Adipocyte (in vitro differentiated cells): ENCODE measurements at regions not wholly inside any gene's neighbourhood (a gene's known extent, or its start where the extent isn't known, plus 50 kb on each side); places are given as distances from the start of the nearest gene placed in this dataset.
"Not testable (repeated sequence)": the region's sequence is repeated elsewhere in the genome, so short reads cannot be mapped to it uniquely, and the experiment has no call there.

Source experiments
- DNase-seq: peaks from one replicate; pipeline ENCODE4 v3.0.0-alpha.2; 2015; ENCODE audit warnings: low read depth
- H3K27me3 ChIP-seq: replicated peaks from 2 replicates; pipeline ENCODE4 v1.7.0; 2013; ENCODE audit warnings: mild to moderate bottlenecking, low read length, moderate library complexity; ENCODE audit not compliant: control insufficient read depth, insufficient read depth
- H3K36me3 ChIP-seq: 2 replicates; pipeline ENCODE4 v1.7.0; 2013; ENCODE audit warnings: low read length, mild to moderate bottlenecking, moderate library complexity; ENCODE audit not compliant: control insufficient read depth, insufficient read depth, severe bottlenecking
- H3K4me1 ChIP-seq: 2 replicates; pipeline ENCODE4 v1.7.0; 2013; ENCODE audit warnings: mild to moderate bottlenecking, low read length, moderate library complexity; ENCODE audit not compliant: control insufficient read depth, insufficient read depth
- H3K4me3 ChIP-seq: 2 replicates; pipeline ENCODE4 v1.7.0; 2013; ENCODE audit warnings: mild to moderate bottlenecking, low read length, moderate library complexity
- H3K9ac ChIP-seq: 2 replicates; pipeline ENCODE4 v1.7.0; 2013; ENCODE audit warnings: mild to moderate bottlenecking, low read length, moderate library complexity
- H3K9me3 ChIP-seq: 2 replicates; pipeline ENCODE4 v1.7.0; 2013; ENCODE audit warnings: mild to moderate bottlenecking, low read length, moderate library complexity; ENCODE audit not compliant: control insufficient read depth

GRCh38 chr12:23221066-23221465 is 596.1 kb downstream of the ETNK1 start:
- Histone ChIP-seq H3K9ac (no peak overlapping the region), H3K36me3 (no peaks in the 10 kb centered on the region), H3K4me3 (no peak overlapping the region), H3K4me1 (no peaks in the 10 kb centered on the region), H3K9me3 (peaks cover under 1% of the 10 kb centered on the region), H3K27me3 (no peaks in the 10 kb centered on the region)
- no peak for DNase-seq

GRCh38 chr12:23221926-23222325 is 597.0 kb downstream of the ETNK1 start:
- Histone ChIP-seq H3K36me3 (no peaks in the 10 kb centered on the region), H3K4me1 (no peaks in the 10 kb centered on the region), H3K9ac (no peak overlapping the region), H3K9me3 (no peaks in the 10 kb centered on the region), H3K27me3 (no peaks in the 10 kb centered on the region), H3K4me3 (no peak overlapping the region)
- DNase-seq = no peak

- no peaks in the 10 kb centered on the region for H3K9me3 ChIP-seq
- no peak overlapping the region for H3K4me3 ChIP-seq
- H3K27me3 ChIP-seq = no peaks in the 10 kb centered on the region
- H3K4me1 ChIP-seq = no peaks in the 10 kb centered on the region
- no peak overlapping the region for H3K9ac ChIP-seq
- DNase-seq = no peak
- H3K36me3 ChIP-seq = no peaks in the 10 kb centered on the region
Observed at GRCh38 chr12:23222801-23223200, 597.8 kb downstream of the ETNK1 start.

GRCh38 chr12:23228101-23228500 is 603.1 kb downstream of the ETNK1 start:
- H3K9ac ChIP-seq = no peak overlapping the region
- H3K9me3 ChIP-seq = no peaks in the 10 kb centered on the region

GRCh38 chr12:23230899-23231298 is 605.9 kb downstream of the ETNK1 start:
- Histone ChIP-seq H3K36me3 (no peaks in the 10 kb centered on the region), H3K9ac (no peak overlapping the region), H3K9me3 (no peaks in the 10 kb centered on the region), H3K4me1 (no peaks in the 10 kb centered on the region), H3K27me3 (no peaks in the 10 kb centered on the region), H3K4me3 (no peak overlapping the region)
- DNase-seq = no peak

More at GRCh38 chr12:23228101-23228500, 603.1 kb downstream of the ETNK1 start:
- H3K4me3 ChIP-seq = no peak overlapping the region
- no peaks in the 10 kb centered on the region for H3K27me3 ChIP-seq
- no peak for DNase-seq
- H3K36me3 ChIP-seq = no peaks in the 10 kb centered on the region
- no peaks in the 10 kb centered on the region for H3K4me1 ChIP-seq

- H3K9me3 ChIP-seq = no peaks in the 10 kb centered on the region
- H3K4me1 ChIP-seq = peaks cover 4% of the 10 kb centered on the region
- H3K4me3 ChIP-seq = no peak overlapping the region
- DNase-seq = no peak
- H3K36me3 ChIP-seq = no peaks in the 10 kb centered on the region
- no peaks in the 10 kb centered on the region for H3K27me3 ChIP-seq
- no peak overlapping the region for H3K9ac ChIP-seq
Observed at GRCh38 chr12:23236066-23236780, 611.3 kb downstream of the ETNK1 start.

GRCh38 chr12:23236811-23237210 is 611.8 kb downstream of the ETNK1 start:
- DNase-seq = no peak
- Histone ChIP-seq H3K9ac (no peak overlapping the region), H3K4me1 (peaks cover 4% of the 10 kb centered on the region), H3K4me3 (no peak overlapping the region), H3K27me3 (no peaks in the 10 kb centered on the region), H3K36me3 (no peaks in the 10 kb centered on the region), H3K9me3 (no peaks in the 10 kb centered on the region)

GRCh38 chr12:23238190-23238589 is 613.2 kb downstream of the ETNK1 start:
- no peaks in the 10 kb centered on the region for H3K27me3 ChIP-seq
- no peak overlapping the region for H3K9ac ChIP-seq
- H3K9me3 ChIP-seq = no peaks in the 10 kb centered on the region
- no peak for DNase-seq
- peaks cover 4% of the 10 kb centered on the region for H3K4me1 ChIP-seq
- H3K36me3 ChIP-seq = no peaks in the 10 kb centered on the region
- no peak overlapping the region for H3K4me3 ChIP-seq

DNA sequence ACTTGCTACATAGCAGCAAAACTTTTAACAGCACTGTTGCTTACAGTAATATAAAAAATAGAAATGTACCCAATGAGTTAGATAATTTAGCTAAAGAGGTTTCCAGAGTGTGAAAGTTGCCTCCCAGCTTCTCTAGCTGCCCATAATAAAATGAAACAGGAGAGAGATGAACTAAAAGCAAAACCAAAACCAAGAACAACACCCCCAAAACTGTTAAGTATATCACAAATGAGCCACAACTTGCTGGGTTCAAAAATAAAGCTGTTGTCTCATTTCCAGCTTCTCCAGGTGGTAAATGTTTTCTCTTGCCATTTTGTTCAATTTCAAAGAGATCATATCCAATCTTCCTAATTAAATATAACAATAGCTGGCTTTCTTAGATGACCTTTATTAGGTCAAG is 614.0 kb downstream of the ETNK1 start:
- DNase-seq = no peak
- no peaks in the 10 kb centered on the region for H3K9me3 ChIP-seq
- H3K27me3 ChIP-seq = no peaks in the 10 kb centered on the region
- no peak overlapping the region for H3K9ac ChIP-seq
- no peak overlapping the region for H3K4me3 ChIP-seq
- H3K36me3 ChIP-seq = no peaks in the 10 kb centered on the region
- H3K4me1 ChIP-seq = peaks cover 4% of the 10 kb centered on the region

DNA sequence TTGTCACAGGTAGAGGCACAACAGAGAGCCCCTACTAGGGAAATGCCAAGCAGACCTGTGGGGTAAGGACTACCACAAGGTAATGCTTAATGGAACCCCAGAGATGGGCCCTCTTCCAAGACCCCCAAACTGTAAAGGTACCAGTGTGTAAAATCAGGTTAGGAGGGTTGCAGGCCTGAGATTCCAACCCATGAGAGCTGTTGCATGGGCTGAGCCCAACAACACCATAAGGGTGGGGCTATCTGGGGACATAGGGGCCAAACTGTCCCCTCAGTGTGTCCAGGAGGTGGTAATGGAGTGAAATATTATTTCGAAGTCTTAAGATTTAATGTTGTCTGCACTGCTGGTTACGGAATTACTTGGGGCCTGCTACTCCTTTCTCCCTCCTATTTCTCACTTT is 620.2 kb downstream of the ETNK1 start:
- Histone ChIP-seq H3K4me1 (no peaks in the 10 kb centered on the region), H3K9me3 (no peaks in the 10 kb centered on the region), H3K4me3 (no peak overlapping the region), H3K27me3 (no peaks in the 10 kb centered on the region), H3K9ac (no peak overlapping the region), H3K36me3 (no peaks in the 10 kb centered on the region)
- no peak for DNase-seq

- DNase-seq = no peak
- Histone ChIP-seq H3K36me3 (no peaks in the 10 kb centered on the region), H3K4me3 (no peak overlapping the region), H3K27me3 (no peaks in the 10 kb centered on the region), H3K9ac (no peak overlapping the region), H3K9me3 (no peaks in the 10 kb centered on the region), H3K4me1 (no peaks in the 10 kb centered on the region)
Observed at GRCh38 chr12:23253191-23253590, 628.2 kb downstream of the ETNK1 start.

- not testable (repeated sequence) for H3K4me1 ChIP-seq
Observed at GRCh38 chr12:23253910-23254309, 628.9 kb downstream of the ETNK1 start.

More at GRCh38 chr12:23253910-23254309, 628.9 kb downstream of the ETNK1 start:
- DNase-seq, H3K36me3 ChIP-seq, H3K9ac ChIP-seq, H3K27me3 ChIP-seq, H3K4me3 ChIP-seq, H3K9me3 ChIP-seq: not testable (repeated sequence)
